ENCODE measurements at regions not wholly inside any gene's neighbourhood (a gene's known extent, or its start where the extent isn't known, plus 50 kb on each side); places are given as distances from the start of the nearest gene placed in this dataset.
"Not testable (repeated sequence)": the region's sequence is repeated elsewhere in the genome, so short reads cannot be mapped to it uniquely, and the experiment has no call there.

DNA sequence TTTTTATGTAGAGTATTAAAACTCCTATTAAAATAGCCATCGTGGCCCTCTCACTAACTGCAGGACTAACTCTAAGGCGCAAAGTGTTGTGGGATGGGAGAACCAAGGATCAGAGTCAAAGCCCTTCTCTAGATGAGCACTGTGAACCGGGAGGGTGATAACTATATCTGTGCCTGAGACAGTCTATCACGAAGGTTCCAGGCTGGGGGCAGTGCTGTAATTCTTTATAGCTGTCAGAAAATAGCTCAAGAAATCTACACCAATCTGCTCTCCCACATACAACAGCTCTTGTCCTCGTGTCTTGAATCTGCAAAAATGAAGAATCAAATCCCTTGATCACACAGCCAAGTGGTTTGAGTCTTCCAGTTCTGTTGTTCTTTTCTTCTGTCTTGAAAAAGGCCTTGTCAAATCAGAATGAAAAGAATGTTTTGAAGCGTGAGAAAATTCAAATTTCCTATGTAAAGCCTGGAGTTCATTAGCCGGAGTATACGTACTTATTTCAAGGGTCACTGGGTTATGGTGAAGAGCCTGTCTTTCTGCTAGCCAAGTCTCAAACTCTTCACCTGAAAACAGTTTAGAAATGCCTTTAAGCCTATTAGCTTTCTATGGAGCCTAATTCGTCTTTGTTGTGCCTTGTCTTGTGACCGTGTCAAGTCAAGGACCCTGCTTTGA lies 185.3 kb upstream of the NECTIN3 start:
- Histone ChIP-seq H3K27ac (ENCODE audit: low read depth, low read length, poor library complexity, severe bottlenecking) (no peak overlapping the region), H3K36me3 (ENCODE audit: insufficient read depth, low read length, poor library complexity, severe bottlenecking) (no peaks in the 10 kb centered on the region), H3K4me1 (ENCODE audit: insufficient read depth, low read length, poor library complexity, severe bottlenecking) (no peaks in the 10 kb centered on the region), H3K4me3 (ENCODE audit: low read depth, low read length, poor library complexity, severe bottlenecking) (no peak overlapping the region), H3K27me3 (replicated peaks; ENCODE audit: insufficient read depth, low read depth, low read length, poor library complexity) (no peaks in the 10 kb centered on the region), H3K9me3 (ENCODE audit: low read depth, low read length, poor library complexity, severe bottlenecking) (no peaks in the 10 kb centered on the region)
- no TSS peak for BruUV-seq (replicated peaks)
- DNase-seq (ENCODE audit: low spot score) = no peak
- intact Hi-C loops (cut with micrococcal nuclease; ENCODE audit: unreplicated experiment) = no loop called here
- CTCF ChIA-PET = no interaction called here
- POLR2A ChIA-PET (ENCODE audit: low non-redundant PET) = no interaction called here
- TF ChIP-seq EZH2 (IDR thresholded peaks at IDR 0.05; ENCODE audit: borderline replicate concordance, low read depth, low read length, poor library complexity, severe bottlenecking) = no peak
- TF ChIP-seq, protein P1, sequence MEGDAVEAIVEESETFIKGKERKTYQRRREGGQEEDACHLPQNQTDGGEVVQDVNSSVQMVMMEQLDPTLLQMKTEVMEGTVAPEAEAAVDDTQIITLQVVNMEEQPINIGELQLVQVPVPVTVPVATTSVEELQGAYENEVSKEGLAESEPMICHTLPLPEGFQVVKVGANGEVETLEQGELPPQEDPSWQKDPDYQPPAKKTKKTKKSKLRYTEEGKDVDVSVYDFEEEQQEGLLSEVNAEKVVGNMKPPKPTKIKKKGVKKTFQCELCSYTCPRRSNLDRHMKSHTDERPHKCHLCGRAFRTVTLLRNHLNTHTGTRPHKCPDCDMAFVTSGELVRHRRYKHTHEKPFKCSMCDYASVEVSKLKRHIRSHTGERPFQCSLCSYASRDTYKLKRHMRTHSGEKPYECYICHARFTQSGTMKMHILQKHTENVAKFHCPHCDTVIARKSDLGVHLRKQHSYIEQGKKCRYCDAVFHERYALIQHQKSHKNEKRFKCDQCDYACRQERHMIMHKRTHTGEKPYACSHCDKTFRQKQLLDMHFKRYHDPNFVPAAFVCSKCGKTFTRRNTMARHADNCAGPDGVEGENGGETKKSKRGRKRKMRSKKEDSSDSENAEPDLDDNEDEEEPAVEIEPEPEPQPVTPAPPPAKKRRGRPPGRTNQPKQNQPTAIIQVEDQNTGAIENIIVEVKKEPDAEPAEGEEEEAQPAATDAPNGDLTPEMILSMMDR (conservative IDR thresholded peaks at IDR 0.05; ENCODE audit: low read depth, low read length) = no peak

DNA sequence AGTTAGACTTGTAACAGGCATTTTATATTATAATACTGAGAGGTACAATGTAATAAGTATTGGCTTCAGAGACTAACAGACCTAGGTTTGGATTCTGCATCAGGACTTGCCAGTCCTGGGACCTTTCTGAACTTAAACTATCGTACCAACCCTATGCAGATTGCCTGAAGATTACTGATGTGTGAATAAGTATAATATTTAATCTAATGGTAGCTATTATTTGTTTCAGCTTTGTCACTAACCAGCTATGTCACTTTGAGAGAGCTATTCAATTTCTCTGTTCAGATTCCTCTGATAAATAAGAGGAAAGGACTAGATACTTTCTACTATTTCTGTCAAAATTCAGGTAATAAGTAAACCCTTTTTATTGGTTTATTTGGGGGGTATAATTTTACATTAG lies 184.4 kb upstream of the NECTIN3 start:
- CTCF ChIA-PET = interaction anchor here (0.6 kb wide), 1 partner anchor 10 kb away, joined by 5 read pairs; no protein-coding TSS in a partner anchor
- no TSS peak for BruUV-seq (replicated peaks)
- POLR2A ChIA-PET (ENCODE audit: low non-redundant PET) = no interaction called here

DNA sequence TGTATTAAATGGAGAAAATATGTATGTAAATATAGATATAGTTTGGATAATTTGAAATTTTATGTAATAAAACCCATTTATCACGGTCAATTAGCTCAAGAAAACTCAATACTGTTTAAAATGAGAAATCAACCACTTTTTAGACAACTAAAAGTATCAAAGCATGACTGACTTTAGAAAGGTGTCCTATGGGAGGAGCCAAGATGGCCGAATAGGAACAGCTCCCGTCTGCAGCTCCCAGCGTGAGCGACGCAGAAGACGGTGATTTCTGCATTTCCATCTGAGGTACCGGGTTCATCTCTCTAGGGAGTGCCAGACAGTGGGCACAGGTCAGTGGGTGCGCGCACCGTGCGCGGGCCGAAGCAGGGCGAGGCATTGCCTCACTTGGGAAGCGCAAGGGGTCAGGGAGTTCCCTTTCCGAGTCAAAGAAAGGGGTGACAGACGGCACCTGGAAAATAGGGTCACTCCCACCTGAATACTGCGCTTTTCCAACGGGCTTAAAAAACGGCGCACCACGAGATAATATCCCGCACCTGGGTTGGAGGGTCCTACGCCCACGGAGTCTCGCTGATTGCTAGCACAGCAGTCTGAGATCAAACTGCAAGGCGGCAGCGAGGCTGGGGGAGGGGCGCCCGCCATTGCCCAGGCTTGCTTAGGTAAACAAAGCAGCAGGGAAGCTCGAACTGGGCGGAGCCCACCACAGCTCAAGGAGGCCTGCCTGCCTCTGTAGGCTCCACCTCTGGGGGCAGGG lies 182.8 kb upstream of the NECTIN3 start:
- DNase-seq (ENCODE audit: low spot score); H3K9me3 ChIP-seq (ENCODE audit: low read depth, low read length, poor library complexity, severe bottlenecking); H3K4me1 ChIP-seq (ENCODE audit: insufficient read depth, low read length, poor library complexity, severe bottlenecking); CTCF ChIA-PET; intact Hi-C loops (cut with micrococcal nuclease; ENCODE audit: unreplicated experiment); POLR2A ChIA-PET (ENCODE audit: low non-redundant PET); H3K27ac ChIP-seq (ENCODE audit: low read depth, low read length, poor library complexity, severe bottlenecking); H3K4me3 ChIP-seq (ENCODE audit: low read depth, low read length, poor library complexity, severe bottlenecking); H3K27me3 ChIP-seq (replicated peaks; ENCODE audit: insufficient read depth, low read depth, low read length, poor library complexity); H3K36me3 ChIP-seq (ENCODE audit: insufficient read depth, low read length, poor library complexity, severe bottlenecking); BruUV-seq (replicated peaks): not testable (repeated sequence)

More for the DNA sequence above, 184.4 kb upstream of the NECTIN3 start:
- Histone ChIP-seq H3K36me3 (ENCODE audit: insufficient read depth, low read length, poor library complexity, severe bottlenecking) (no peaks in the 10 kb centered on the region), H3K9me3 (ENCODE audit: low read depth, low read length, poor library complexity, severe bottlenecking) (no peaks in the 10 kb centered on the region), H3K4me1 (ENCODE audit: insufficient read depth, low read length, poor library complexity, severe bottlenecking) (no peaks in the 10 kb centered on the region), H3K4me3 (ENCODE audit: low read depth, low read length, poor library complexity, severe bottlenecking) (no peak overlapping the region), H3K27me3 (replicated peaks; ENCODE audit: insufficient read depth, low read depth, low read length, poor library complexity) (no peaks in the 10 kb centered on the region), H3K27ac (ENCODE audit: low read depth, low read length, poor library complexity, severe bottlenecking) (no peak overlapping the region)
- TF ChIP-seq, protein P1 (conservative IDR thresholded peaks at IDR 0.05; ENCODE audit: low read depth, low read length) = no peak
- no peak for TF ChIP-seq EZH2 (IDR thresholded peaks at IDR 0.05; ENCODE audit: borderline replicate concordance, low read depth, low read length, poor library complexity, severe bottlenecking)
- no peak for DNase-seq (ENCODE audit: low spot score)
- intact Hi-C loops (cut with micrococcal nuclease; ENCODE audit: unreplicated experiment) = no loop called here

- H3K9me3 ChIP-seq (ENCODE audit: low read depth, low read length, poor library complexity, severe bottlenecking); H3K27me3 ChIP-seq (replicated peaks; ENCODE audit: insufficient read depth, low read depth, low read length, poor library complexity); POLR2A ChIA-PET (ENCODE audit: low non-redundant PET); H3K27ac ChIP-seq (ENCODE audit: low read depth, low read length, poor library complexity, severe bottlenecking); intact Hi-C loops (cut with micrococcal nuclease; ENCODE audit: unreplicated experiment); BruUV-seq (replicated peaks); CTCF ChIA-PET; H3K4me3 ChIP-seq (ENCODE audit: low read depth, low read length, poor library complexity, severe bottlenecking); H3K36me3 ChIP-seq (ENCODE audit: insufficient read depth, low read length, poor library complexity, severe bottlenecking); DNase-seq (ENCODE audit: low spot score); H3K4me1 ChIP-seq (ENCODE audit: insufficient read depth, low read length, poor library complexity, severe bottlenecking): not testable (repeated sequence)
These were observed 182.3 kb upstream of the NECTIN3 start for GRCh38 chr3:110889376-110889699.

Data from A673 (cell line).